ENCODE measurements at regions not wholly inside any gene's neighbourhood (a gene's known extent, or its start where the extent isn't known, plus 50 kb on each side); places are given as distances from the start of the nearest gene placed in this dataset.

GRCh38 chr11:122004446-122004845, 111.6 kb downstream of the BLID start:
- TF ChIP-seq TAF1 (IDR thresholded peaks at IDR 0.05; ENCODE audit: borderline replicate concordance, insufficient read depth, low read length), result no peak
- no peak for TF ChIP-seq POLR2AphosphoS5 (IDR thresholded peaks at IDR 0.05; ENCODE audit: low read depth, low read length)
